Neural progenitor cell (in vitro differentiated cells): ENCODE measurements at regions not wholly inside any gene's neighbourhood (a gene's known extent, or its start where the extent isn't known, plus 50 kb on each side); places are given as distances from the start of the nearest gene placed in this dataset.
"Not testable (repeated sequence)": the region's sequence is repeated elsewhere in the genome, so short reads cannot be mapped to it uniquely, and the experiment has no call there.

Experiments used
- EZH2phosphoT487 ChIP-seq: fragments of 200-600 bp; sonication (generic); IDR thresholded peaks from 2 replicates; pipeline ENCODE4 v1.6.1; 2017; ENCODE audit warnings: antibody characterized with exemption
- TF ChIP-seq, protein P1 (sequence below): fragments of 200-600 bp; sonication (generic); IDR thresholded peaks from 2 replicates; pipeline ENCODE4 v1.5.1; 2017; ENCODE audit warnings: antibody characterized with exemption, mild to moderate bottlenecking

DNA sequence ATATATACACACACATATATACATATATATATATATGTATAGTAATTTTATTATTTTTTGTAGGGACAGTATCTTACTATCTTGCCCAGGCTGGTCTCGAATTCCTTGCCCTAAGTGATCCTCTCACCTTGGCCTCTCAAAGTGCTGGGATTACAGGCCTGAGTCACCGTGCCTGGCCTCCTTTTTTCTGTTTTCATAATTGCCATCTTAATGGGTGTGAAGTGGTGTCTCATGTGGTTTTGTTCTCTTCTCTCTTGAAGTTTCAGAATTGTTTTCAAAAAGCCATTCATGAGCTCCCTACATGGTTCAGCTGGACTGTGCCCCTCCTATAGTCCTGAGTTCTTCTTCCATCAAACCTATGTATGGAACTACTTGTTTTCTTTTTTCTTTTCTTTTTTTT lies 88.9 kb upstream of the CRYM start:
- TF ChIP-seq, protein P1, sequence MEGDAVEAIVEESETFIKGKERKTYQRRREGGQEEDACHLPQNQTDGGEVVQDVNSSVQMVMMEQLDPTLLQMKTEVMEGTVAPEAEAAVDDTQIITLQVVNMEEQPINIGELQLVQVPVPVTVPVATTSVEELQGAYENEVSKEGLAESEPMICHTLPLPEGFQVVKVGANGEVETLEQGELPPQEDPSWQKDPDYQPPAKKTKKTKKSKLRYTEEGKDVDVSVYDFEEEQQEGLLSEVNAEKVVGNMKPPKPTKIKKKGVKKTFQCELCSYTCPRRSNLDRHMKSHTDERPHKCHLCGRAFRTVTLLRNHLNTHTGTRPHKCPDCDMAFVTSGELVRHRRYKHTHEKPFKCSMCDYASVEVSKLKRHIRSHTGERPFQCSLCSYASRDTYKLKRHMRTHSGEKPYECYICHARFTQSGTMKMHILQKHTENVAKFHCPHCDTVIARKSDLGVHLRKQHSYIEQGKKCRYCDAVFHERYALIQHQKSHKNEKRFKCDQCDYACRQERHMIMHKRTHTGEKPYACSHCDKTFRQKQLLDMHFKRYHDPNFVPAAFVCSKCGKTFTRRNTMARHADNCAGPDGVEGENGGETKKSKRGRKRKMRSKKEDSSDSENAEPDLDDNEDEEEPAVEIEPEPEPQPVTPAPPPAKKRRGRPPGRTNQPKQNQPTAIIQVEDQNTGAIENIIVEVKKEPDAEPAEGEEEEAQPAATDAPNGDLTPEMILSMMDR: not testable (repeated sequence)
- TF ChIP-seq EZH2phosphoT487: not testable (repeated sequence)
